IMR-90 (cell line): ENCODE measurements at regions not wholly inside any gene's neighbourhood (a gene's known extent, or its start where the extent isn't known, plus 50 kb on each side); places are given as distances from the start of the nearest gene placed in this dataset.

Experiments
- ATAC-seq: fragments of 200-7000 bp; cut with Tn5 transposase; 2 replicates; pipeline ENCODE4 v1.9.1; 2020; ENCODE audit warnings: low read depth, mild to moderate bottlenecking, moderate library complexity
- BruUV-seq: library from RNA; stranded (reverse); fragments of 400-500 nt; replicated peaks from 2 replicates; lab custom pipeline; 2021; lab: Mats Ljungman, UMichigan
- CTCF ChIA-PET: fragments of 300-600 bp; formaldehyde crosslinking; extraction: SDS; loops from one replicate; lab custom pipeline; 2021; ENCODE audit warnings: antibody characterized with exemption; lab: Yijun Ruan, JAX
- POLR2A ChIA-PET: fragments of 300-600 bp; sonication (Branson Sonifier 250); formaldehyde crosslinking; loops from one replicate; lab custom pipeline; 2022; ENCODE audit warnings: antibody characterized with exemption; ENCODE audit not compliant: unreplicated experiment; lab: Charles Lee
- DNase-seq: peaks from one replicate; pipeline ENCODE4 v3.0.0; 2013
- H2AFZ ChIP-seq: replicated peaks from 2 replicates; pipeline ENCODE3; 2013; ENCODE audit warnings: low read length, mild to moderate bottlenecking; ENCODE audit not compliant: poor library complexity
- H2AK5ac ChIP-seq: 2 replicates; pipeline ENCODE4 v1.6.1; 2013; ENCODE audit warnings: low read depth, low read length, inconsistent platforms
- H2AK9ac ChIP-seq: replicated peaks from 2 replicates; pipeline ENCODE3; 2013; ENCODE audit warnings: mild to moderate bottlenecking, low read depth, low read length, moderate library complexity; ENCODE audit not compliant: poor library complexity
- H2BK120ac ChIP-seq: 2 replicates; pipeline ENCODE4 v1.6.1; 2013; ENCODE audit warnings: low read depth, low read length, inconsistent platforms
- H2BK15ac ChIP-seq: 3 replicates; pipeline ENCODE4 v1.6.1; 2013; ENCODE audit warnings: low read depth, low read length, inconsistent platforms
- H2BK20ac ChIP-seq: 2 replicates; pipeline ENCODE4 v1.6.1; 2013; ENCODE audit warnings: low read depth, mild to moderate bottlenecking, inconsistent platforms, low read length, moderate library complexity
- H2BK5ac ChIP-seq: 2 replicates; pipeline ENCODE4 v1.6.1; 2013; ENCODE audit warnings: mild to moderate bottlenecking, low read depth, low read length, inconsistent platforms; ENCODE audit not compliant: poor library complexity, severe bottlenecking
- H3K14ac ChIP-seq: replicated peaks from 2 replicates; pipeline ENCODE4 v1.6.1; 2013; ENCODE audit warnings: low read depth, low read length, inconsistent platforms
- H3K18ac ChIP-seq: 2 replicates; pipeline ENCODE4 v1.6.1; 2013; ENCODE audit warnings: low read depth, low read length, control low read depth
- H3K23ac ChIP-seq: 2 replicates; pipeline ENCODE4 v1.6.1; 2013; ENCODE audit warnings: low read depth, low read length, inconsistent platforms
- H3K27ac ChIP-seq: 2 replicates; pipeline ENCODE4 v1.5.1; 2013; ENCODE audit warnings: mild to moderate bottlenecking, control low read depth, low read length; ENCODE audit not compliant: insufficient read depth
- H3K27me3 ChIP-seq: 2 replicates; pipeline ENCODE4 v1.6.1; 2013; ENCODE audit warnings: low read length; ENCODE audit not compliant: control insufficient read depth, insufficient read depth
- H3K36me3 ChIP-seq: 2 replicates; pipeline ENCODE4 v1.6.1; 2013; ENCODE audit warnings: low read length, mixed read lengths; ENCODE audit not compliant: control insufficient read depth, insufficient read depth
- H3K4ac ChIP-seq: 2 replicates; pipeline ENCODE4 v1.6.1; 2013; ENCODE audit warnings: low read depth, low read length, inconsistent platforms
- H3K4me1 ChIP-seq: 2 replicates; pipeline ENCODE4 v1.6.1; 2013; ENCODE audit warnings: low read length, mixed read lengths; ENCODE audit not compliant: control insufficient read depth, insufficient read depth
- H3K4me2 ChIP-seq: 2 replicates; pipeline ENCODE4 v1.6.1; 2013; ENCODE audit warnings: low read depth, mild to moderate bottlenecking, control low read depth, low read length, moderate library complexity
- H3K4me3 ChIP-seq: 2 replicates; pipeline ENCODE4 v1.5.1; 2013; ENCODE audit warnings: low read depth, mild to moderate bottlenecking, control low read depth, low read length, moderate library complexity; ENCODE audit not compliant: insufficient read depth
- H3K56ac ChIP-seq: 2 replicates; pipeline ENCODE4 v1.6.1; 2013; ENCODE audit warnings: low read length, inconsistent platforms; ENCODE audit not compliant: insufficient read depth; ENCODE audit errors: extremely low read depth
- H3K79me1 ChIP-seq, 2 experiments: 2 replicates each; pipeline ENCODE4 v1.6.1; 2013; ENCODE audit warnings: low read length in 2 of 2, inconsistent platforms in 1 of 2, low read depth in 1 of 2
- H3K9ac ChIP-seq: 2 replicates; pipeline ENCODE4 v1.6.1; 2013; ENCODE audit warnings: low read depth, low read length, control low read depth
- H3K9me1 ChIP-seq: 2 replicates; pipeline ENCODE4 v1.6.1; 2013; ENCODE audit warnings: low read length, inconsistent platforms; ENCODE audit not compliant: insufficient read depth
- H3K9me3 ChIP-seq: 2 replicates; pipeline ENCODE4 v1.6.1; 2013; ENCODE audit warnings: low read length; ENCODE audit not compliant: control insufficient read depth, insufficient read depth
- H4K20me1 ChIP-seq: 2 replicates; pipeline ENCODE4 v1.6.1; 2013; ENCODE audit warnings: low read length, inconsistent platforms; ENCODE audit not compliant: insufficient read depth
- H4K5ac ChIP-seq: 2 replicates; pipeline ENCODE4 v1.6.1; 2013; ENCODE audit warnings: mild to moderate bottlenecking, low read depth, low read length, control low read depth
- H4K8ac ChIP-seq, 2 experiments: 2 replicates each; pipeline ENCODE4 v1.6.1; 2013; ENCODE audit warnings: low read depth in 2 of 2, low read length in 2 of 2, control low read depth in 1 of 2, inconsistent platforms in 1 of 2
- H4K91ac ChIP-seq: 2 replicates; pipeline ENCODE4 v1.6.1; 2013; ENCODE audit warnings: low read depth, low read length, inconsistent platforms; ENCODE audit not compliant: insufficient read depth
- BHLHE40 ChIP-seq: fragments of 150-350 bp; IDR thresholded peaks from 2 replicates; pipeline ENCODE4 v1.6.1; 2016; ENCODE audit warnings: mild to moderate bottlenecking, low read depth, low read length
- CHD1 ChIP-seq: IDR thresholded peaks from 2 replicates; pipeline ENCODE4 v1.6.1; 2012; ENCODE audit warnings: low read depth, low read length, improper control_type of control experiment
- FOS ChIP-seq: fragments of 150-350 bp; IDR thresholded peaks from 2 replicates; pipeline ENCODE4 v1.6.1; 2016; ENCODE audit warnings: low read depth, low read length
- MAFK ChIP-seq: IDR thresholded peaks from 2 replicates; pipeline ENCODE4 v1.6.1; 2012; ENCODE audit warnings: low read depth, low read length, improper control_type of control experiment
- MAZ ChIP-seq: IDR thresholded peaks from 2 replicates; pipeline ENCODE4 v1.6.1; 2012; ENCODE audit warnings: low read depth, mild to moderate bottlenecking, low read length, improper control_type of control experiment, moderate library complexity, borderline replicate concordance
- MXI1 ChIP-seq: IDR thresholded peaks from 2 replicates; pipeline ENCODE4 v1.6.1; 2012; ENCODE audit warnings: low read depth, mild to moderate bottlenecking, low read length, moderate library complexity, borderline replicate concordance
- POLR2A ChIP-seq: IDR thresholded peaks from 2 replicates; pipeline ENCODE4 v1.6.1; 2012; ENCODE audit warnings: mild to moderate bottlenecking, low read depth, low read length
- RCOR1 ChIP-seq: IDR thresholded peaks from 2 replicates; pipeline ENCODE4 v1.6.1; 2012; ENCODE audit warnings: mild to moderate bottlenecking, low read length, improper control_type of control experiment; ENCODE audit not compliant: insufficient replicate concordance
- RFX5 ChIP-seq: IDR thresholded peaks from 2 replicates; pipeline ENCODE4 v1.8.0; 2012; ENCODE audit warnings: low read depth, mild to moderate bottlenecking, low read length, moderate library complexity
- SMC3 ChIP-seq: fragments of 150-350 bp; IDR thresholded peaks from 2 replicates; pipeline ENCODE4 v1.6.1; 2016; ENCODE audit warnings: low read depth, mild to moderate bottlenecking, antibody characterized with exemption, low read length, moderate library complexity
- WGBS, 2 experiments: methylation state at CpG; one replicate each; pipeline versions ENCODE4 v1.1.5 to v1.1.7; 2013; ENCODE audit warnings: missing lambda C conversion rate in 2 of 2; ENCODE audit not compliant: insufficient read length in 1 of 2; ENCODE audit errors: extremely low coverage in 2 of 2; 5-methylcytosine and 5-hydroxymethylcytosine counted together
- dilution Hi-C: fragments of 300-500 bp; cut with HindIII; formaldehyde crosslinking; loops from one replicate; pipeline ENCODE4 v1.14.3; 2018; ENCODE audit warnings: low sequenced_read_pairs; ENCODE audit not compliant: unreplicated experiment
- in situ Hi-C: fragments of 300-500 bp; cut with MboI; formaldehyde crosslinking; loops from 3 replicates; pipeline ENCODE4 v1.14.3; 2019; ENCODE audit warnings: low sequenced_read_pairs, inconsistent platforms, mixed read lengths
- intact Hi-C: fragments of 100-400 bp; cut with micrococcal nuclease; formaldehyde crosslinking; loops from 2 replicates; pipeline ENCODE4 v1.10.0; 2022
- TF ChIP-seq, protein P1 (sequence below): conservative IDR thresholded peaks from 2 replicates; pipeline ENCODE4 v1.5.1; 2012; ENCODE audit warnings: mild to moderate bottlenecking, low read depth, low read length, improper control_type of control experiment
- TF ChIP-seq, protein P2 (sequence below): fragments of 150-350 bp; IDR thresholded peaks from 2 replicates; pipeline ENCODE4 v1.6.1; 2016; ENCODE audit warnings: low read depth, mild to moderate bottlenecking, low read length, moderate library complexity, borderline replicate concordance

DNA sequence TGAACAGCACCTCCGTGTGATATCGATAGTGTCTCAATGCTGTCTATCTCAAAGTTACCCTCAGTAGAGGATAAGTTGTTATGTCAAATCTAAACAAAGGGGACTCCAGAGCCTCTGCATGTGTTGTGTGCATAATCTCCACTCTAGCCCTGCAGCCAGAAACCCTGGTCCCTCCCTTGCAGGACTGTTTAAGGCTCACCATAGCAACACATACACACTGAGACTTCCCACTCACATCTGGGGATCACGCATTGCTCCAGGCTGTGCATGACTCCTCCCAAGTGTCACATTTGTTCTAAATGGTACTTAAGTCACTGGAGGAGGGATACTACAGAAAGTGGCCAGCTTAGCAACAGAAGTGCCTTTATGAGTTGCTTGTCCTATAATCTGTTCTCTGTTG, 258.6 kb upstream of the CRIM1 start:
- Histone ChIP-seq H2BK5ac (no peak overlapping the region), H4K20me1 (no peaks in the 10 kb centered on the region), H3K4me2 (no peak overlapping the region), H3K23ac (no peak overlapping the region), H4K8ac (no peak overlapping the region), H3K4ac (no peak overlapping the region), H2AK9ac (no peak overlapping the region), H3K9me1 (no peaks in the 10 kb centered on the region), H3K27ac (no peak overlapping the region), H3K36me3 (no peaks in the 10 kb centered on the region), H3K56ac (no peak overlapping the region), H3K18ac (no peak overlapping the region), H4K91ac (no peak overlapping the region), H2BK15ac (no peak overlapping the region), H2BK20ac (no peak overlapping the region), H3K9me3 (peaks cover 3% of the 10 kb centered on the region; the same call in 1 of the 2 replicates), H3K4me1 (no peaks in the 10 kb centered on the region), H2BK120ac (no peak overlapping the region), H2AK5ac (no peak overlapping the region), H2AFZ (no peak overlapping the region), H3K9ac (no peak overlapping the region), H3K79me1 (no peaks in the 10 kb centered on the region), H4K5ac (no peak overlapping the region), H3K27me3 (no peaks in the 10 kb centered on the region), H3K14ac (no peak overlapping the region), H3K4me3 (no peak overlapping the region)
- CTCF ChIA-PET = no interaction called here
- DNase-seq (no peak), ATAC-seq (no peak)
- TF ChIP-seq RFX5 (no peak), RCOR1 (no peak), POLR2A (no peak), FOS (no peak), MAFK (no peak), SMC3 (no peak), MAZ (no peak), CHD1 (no peak), MXI1 (no peak), BHLHE40 (no peak)
- TF ChIP-seq, protein P1, sequence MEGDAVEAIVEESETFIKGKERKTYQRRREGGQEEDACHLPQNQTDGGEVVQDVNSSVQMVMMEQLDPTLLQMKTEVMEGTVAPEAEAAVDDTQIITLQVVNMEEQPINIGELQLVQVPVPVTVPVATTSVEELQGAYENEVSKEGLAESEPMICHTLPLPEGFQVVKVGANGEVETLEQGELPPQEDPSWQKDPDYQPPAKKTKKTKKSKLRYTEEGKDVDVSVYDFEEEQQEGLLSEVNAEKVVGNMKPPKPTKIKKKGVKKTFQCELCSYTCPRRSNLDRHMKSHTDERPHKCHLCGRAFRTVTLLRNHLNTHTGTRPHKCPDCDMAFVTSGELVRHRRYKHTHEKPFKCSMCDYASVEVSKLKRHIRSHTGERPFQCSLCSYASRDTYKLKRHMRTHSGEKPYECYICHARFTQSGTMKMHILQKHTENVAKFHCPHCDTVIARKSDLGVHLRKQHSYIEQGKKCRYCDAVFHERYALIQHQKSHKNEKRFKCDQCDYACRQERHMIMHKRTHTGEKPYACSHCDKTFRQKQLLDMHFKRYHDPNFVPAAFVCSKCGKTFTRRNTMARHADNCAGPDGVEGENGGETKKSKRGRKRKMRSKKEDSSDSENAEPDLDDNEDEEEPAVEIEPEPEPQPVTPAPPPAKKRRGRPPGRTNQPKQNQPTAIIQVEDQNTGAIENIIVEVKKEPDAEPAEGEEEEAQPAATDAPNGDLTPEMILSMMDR = no peak
- TF ChIP-seq, protein P2, sequence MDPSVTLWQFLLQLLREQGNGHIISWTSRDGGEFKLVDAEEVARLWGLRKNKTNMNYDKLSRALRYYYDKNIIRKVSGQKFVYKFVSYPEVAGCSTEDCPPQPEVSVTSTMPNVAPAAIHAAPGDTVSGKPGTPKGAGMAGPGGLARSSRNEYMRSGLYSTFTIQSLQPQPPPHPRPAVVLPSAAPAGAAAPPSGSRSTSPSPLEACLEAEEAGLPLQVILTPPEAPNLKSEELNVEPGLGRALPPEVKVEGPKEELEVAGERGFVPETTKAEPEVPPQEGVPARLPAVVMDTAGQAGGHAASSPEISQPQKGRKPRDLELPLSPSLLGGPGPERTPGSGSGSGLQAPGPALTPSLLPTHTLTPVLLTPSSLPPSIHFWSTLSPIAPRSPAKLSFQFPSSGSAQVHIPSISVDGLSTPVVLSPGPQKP = no peak
- BruUV-seq = no TSS peak
- dilution Hi-C loops = no loop called here
- no CpG with 5 or more reads among the region's 3 CpGs for WGBS, 2 experiments
- in situ Hi-C loops = no loop called here
- POLR2A ChIA-PET = no interaction called here
- intact Hi-C loops = no loop called here
